HCT116 (cell line): ENCODE measurements at regions not wholly inside any gene's neighbourhood (a gene's known extent, or its start where the extent isn't known, plus 50 kb on each side); places are given as distances from the start of the nearest gene placed in this dataset.

Experiments
- ATAC-seq: fragments of 200-7000 bp; cut with Tn5 transposase; 2 replicates; pipeline ENCODE4 v1.9.1; 2020; ENCODE audit warnings: mild to moderate bottlenecking, moderate library complexity
- BruUV-seq: library from RNA; stranded (reverse); fragments of 400-500 nt; replicated peaks from 2 replicates; lab custom pipeline; 2021; lab: Mats Ljungman, UMichigan
- CTCF ChIA-PET: fragments of 300-600 bp; sonication (Branson Sonifier 250); formaldehyde crosslinking; loops from one replicate; lab custom pipeline; 2021; ENCODE audit warnings: antibody characterized with exemption; lab: Charles Lee
- POLR2A ChIA-PET: fragments of 300-600, 350-600 bp; sonication (Branson Sonifier 250); formaldehyde crosslinking; loops from one replicate; lab custom pipeline; 2021; ENCODE audit warnings: antibody characterized with exemption; lab: Charles Lee
- RAD21 ChIA-PET, 2 experiments: fragments of 300-600 bp; sonication (Branson Sonifier 250); formaldehyde crosslinking; loops; one replicate each; lab custom pipeline; 2023; ENCODE audit warnings: low total read pairs in 2 of 2; ENCODE audit not compliant: uncharacterized antibody in 2 of 2, unreplicated experiment in 2 of 2, low non-redundant PET in 1 of 2; lab: Charles Lee
- DNase-seq: peaks from one replicate; pipeline ENCODE4 v3.0.0-alpha.2; 2010; ENCODE audit warnings: low read depth, low spot score
- H2AFZ ChIP-seq: fragments of 200-600 bp; shearing (Covaris generic), sonication (generic); 2 replicates; pipeline ENCODE4 v1.6.1; 2017; ENCODE audit warnings: low read depth, mixed run types, mixed read lengths, antibody characterized with exemption, low read length; ENCODE audit not compliant: poor library complexity, severe bottlenecking
- H3K27ac ChIP-seq: 2 replicates; pipeline ENCODE4 v1.5.1; 2012; ENCODE audit warnings: low read depth, low read length
- H3K27me3 ChIP-seq: fragments of 200-600 bp; sonication (generic); 2 replicates; pipeline ENCODE4 v1.6.1; 2016; ENCODE audit warnings: mixed run types, low read length, mixed read lengths; ENCODE audit not compliant: insufficient read depth
- H3K36me3 ChIP-seq, 2 experiments: fragments of 200-500 bp in 1 of 2; fragments of 200-600 bp in 1 of 2; sonication (Bioruptor generic) in 1 of 2; sonication (generic) in 1 of 2; 2 replicates each; pipeline versions ENCODE4 v1.5.1 to v1.6.1; 2014 to 2016; ENCODE audit warnings: low read length in 2 of 2, inconsistent platforms in 1 of 2, mixed read lengths in 1 of 2, mixed run types in 1 of 2; ENCODE audit not compliant: insufficient read depth in 2 of 2, control insufficient read depth in 1 of 2
- H3K4me1 ChIP-seq, 2 experiments: fragments of 200-600 bp in 1 of 2; sonication (generic) in 1 of 2; 2 replicates each; pipeline versions ENCODE4 v1.5.1 to v1.6.1; 2012 to 2017; ENCODE audit warnings: low read length in 2 of 2, inconsistent platforms in 1 of 2, mild to moderate bottlenecking in 1 of 2, mixed read lengths in 1 of 2, mixed run types in 1 of 2, moderate library complexity in 1 of 2; ENCODE audit not compliant: insufficient read depth in 2 of 2, control insufficient read depth in 1 of 2
- H3K4me2 ChIP-seq: fragments of 200-600 bp; sonication (generic); 2 replicates; pipeline ENCODE4 v1.6.1; 2017; ENCODE audit warnings: mixed run types, low read length, mixed read lengths
- H3K4me3 ChIP-seq, 2 experiments: fragments of 200-600 bp in 1 of 2; sonication (generic) in 1 of 2; replicated peaks in 1 of 2; 2 replicates each; pipeline ENCODE4 v1.5.1; 2011 to 2016; ENCODE audit warnings: low read length in 2 of 2, control low read depth in 1 of 2, low read depth in 1 of 2, mild to moderate bottlenecking in 1 of 2, mixed read lengths in 1 of 2, mixed run types in 1 of 2
- H3K79me2 ChIP-seq: fragments of 200-600 bp; sonication (generic); 2 replicates; pipeline ENCODE4 v1.6.1; 2017; ENCODE audit warnings: mild to moderate bottlenecking, mixed run types, low read length, moderate library complexity, mixed read lengths; ENCODE audit not compliant: insufficient read depth
- H3K9ac ChIP-seq: fragments of 200-600 bp; sonication (generic); 2 replicates; pipeline ENCODE4 v1.6.1; 2016; ENCODE audit warnings: low read length, mixed read lengths
- H3K9me2 ChIP-seq: fragments of 200-600 bp; sonication (generic), shearing (Covaris generic); 2 replicates; pipeline ENCODE4 v1.6.1; 2017; ENCODE audit warnings: mixed run types, mild to moderate bottlenecking, moderate library complexity; ENCODE audit not compliant: insufficient read depth
- H3K9me3 ChIP-seq, 2 experiments: fragments of 200-500 bp in 1 of 2; fragments of 200-600 bp in 1 of 2; sonication (Bioruptor generic) in 1 of 2; sonication (generic) in 1 of 2; 2 replicates each; pipeline ENCODE4 v1.6.1; 2014 to 2017; ENCODE audit warnings: low read length in 2 of 2, mixed read lengths in 2 of 2, inconsistent platforms in 1 of 2, low read depth in 1 of 2, mild to moderate bottlenecking in 1 of 2, mixed run types in 1 of 2, moderate library complexity in 1 of 2; ENCODE audit not compliant: control insufficient read depth in 1 of 2, insufficient read depth in 1 of 2
- H4K20me1 ChIP-seq: fragments of 200-600 bp; sonication (generic), shearing (Covaris generic); 2 replicates; pipeline ENCODE4 v1.6.1; 2017; ENCODE audit warnings: mixed run types, mild to moderate bottlenecking, moderate library complexity; ENCODE audit not compliant: insufficient read depth
- EGR1 ChIP-seq: IDR thresholded peaks from 2 replicates; pipeline ENCODE4 v1.6.1; 2012; ENCODE audit warnings: low read depth
- EZH2phosphoT487 ChIP-seq: fragments of 200-600 bp; IDR thresholded peaks from 2 replicates; pipeline ENCODE4 v1.6.1; 2018; ENCODE audit warnings: antibody characterized with exemption, borderline replicate concordance
- SP1 ChIP-seq: IDR thresholded peaks from 2 replicates; pipeline ENCODE4 v1.6.1; 2012; ENCODE audit warnings: low read depth
- intact Hi-C: fragments of 100-400 bp; cut with micrococcal nuclease; formaldehyde crosslinking; loops from 2 replicates; pipeline ENCODE4 v1.10.0; 2022
- TF ChIP-seq, protein P1 (sequence below): IDR thresholded peaks from 2 replicates; pipeline ENCODE4 v1.6.1; 2011; ENCODE audit warnings: mild to moderate bottlenecking, low read length, moderate library complexity; ENCODE audit not compliant: insufficient replicate concordance; ENCODE audit errors: extremely low read depth
- TF ChIP-seq, protein P2 (sequence below): IDR thresholded peaks from 2 replicates; pipeline ENCODE4 v1.6.1; 2012; ENCODE audit warnings: low read depth

DNA sequence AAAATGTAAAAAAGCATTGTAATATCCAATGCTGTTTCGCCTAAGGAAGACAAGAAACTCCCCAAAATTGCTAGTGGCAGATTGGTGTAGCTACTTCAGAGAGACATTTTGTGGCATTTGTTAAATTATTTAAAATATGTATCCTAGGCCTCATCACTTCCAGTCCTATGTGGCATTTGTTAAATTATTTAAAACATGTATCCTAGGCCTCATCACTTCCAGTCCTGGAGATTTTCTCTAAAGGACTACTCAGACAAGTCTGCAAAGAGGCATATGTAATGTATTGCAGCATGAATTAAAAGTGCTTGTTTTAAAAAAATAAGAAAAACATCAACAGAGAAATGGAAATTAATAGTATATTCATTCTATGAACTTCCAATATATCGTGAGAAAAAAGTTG, 95.6 kb upstream of the KCTD3 start:
- Histone ChIP-seq H3K27me3 (no peaks in the 10 kb centered on the region), H3K4me3 (no peak overlapping the region), H3K9me2 (no peaks in the 10 kb centered on the region), H4K20me1 (no peaks in the 10 kb centered on the region), H3K4me1 (no peaks in the 10 kb centered on the region), H3K27ac (no peak overlapping the region), H3K9ac (no peak overlapping the region), H3K4me2 (no peak overlapping the region), H3K9me3 (no peaks in the 10 kb centered on the region), H3K36me3 (no peaks in the 10 kb centered on the region), H2AFZ (no peak overlapping the region), H3K79me2 (no peaks in the 10 kb centered on the region)
- CTCF ChIA-PET: no interaction called here
- POLR2A ChIA-PET: no interaction called here
- ATAC-seq: no peak
- no TSS peak for BruUV-seq
- RAD21 ChIA-PET: no interaction called here
- TF ChIP-seq, protein P1, sequence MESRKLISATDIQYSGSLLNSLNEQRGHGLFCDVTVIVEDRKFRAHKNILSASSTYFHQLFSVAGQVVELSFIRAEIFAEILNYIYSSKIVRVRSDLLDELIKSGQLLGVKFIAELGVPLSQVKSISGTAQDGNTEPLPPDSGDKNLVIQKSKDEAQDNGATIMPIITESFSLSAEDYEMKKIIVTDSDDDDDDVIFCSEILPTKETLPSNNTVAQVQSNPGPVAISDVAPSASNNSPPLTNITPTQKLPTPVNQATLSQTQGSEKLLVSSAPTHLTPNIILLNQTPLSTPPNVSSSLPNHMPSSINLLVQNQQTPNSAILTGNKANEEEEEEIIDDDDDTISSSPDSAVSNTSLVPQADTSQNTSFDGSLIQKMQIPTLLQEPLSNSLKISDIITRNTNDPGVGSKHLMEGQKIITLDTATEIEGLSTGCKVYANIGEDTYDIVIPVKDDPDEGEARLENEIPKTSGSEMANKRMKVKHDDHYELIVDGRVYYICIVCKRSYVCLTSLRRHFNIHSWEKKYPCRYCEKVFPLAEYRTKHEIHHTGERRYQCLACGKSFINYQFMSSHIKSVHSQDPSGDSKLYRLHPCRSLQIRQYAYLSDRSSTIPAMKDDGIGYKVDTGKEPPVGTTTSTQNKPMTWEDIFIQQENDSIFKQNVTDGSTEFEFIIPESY: no peak
- TF ChIP-seq EZH2phosphoT487: no peak
- TF ChIP-seq EGR1: no peak
- TF ChIP-seq, protein P2, sequence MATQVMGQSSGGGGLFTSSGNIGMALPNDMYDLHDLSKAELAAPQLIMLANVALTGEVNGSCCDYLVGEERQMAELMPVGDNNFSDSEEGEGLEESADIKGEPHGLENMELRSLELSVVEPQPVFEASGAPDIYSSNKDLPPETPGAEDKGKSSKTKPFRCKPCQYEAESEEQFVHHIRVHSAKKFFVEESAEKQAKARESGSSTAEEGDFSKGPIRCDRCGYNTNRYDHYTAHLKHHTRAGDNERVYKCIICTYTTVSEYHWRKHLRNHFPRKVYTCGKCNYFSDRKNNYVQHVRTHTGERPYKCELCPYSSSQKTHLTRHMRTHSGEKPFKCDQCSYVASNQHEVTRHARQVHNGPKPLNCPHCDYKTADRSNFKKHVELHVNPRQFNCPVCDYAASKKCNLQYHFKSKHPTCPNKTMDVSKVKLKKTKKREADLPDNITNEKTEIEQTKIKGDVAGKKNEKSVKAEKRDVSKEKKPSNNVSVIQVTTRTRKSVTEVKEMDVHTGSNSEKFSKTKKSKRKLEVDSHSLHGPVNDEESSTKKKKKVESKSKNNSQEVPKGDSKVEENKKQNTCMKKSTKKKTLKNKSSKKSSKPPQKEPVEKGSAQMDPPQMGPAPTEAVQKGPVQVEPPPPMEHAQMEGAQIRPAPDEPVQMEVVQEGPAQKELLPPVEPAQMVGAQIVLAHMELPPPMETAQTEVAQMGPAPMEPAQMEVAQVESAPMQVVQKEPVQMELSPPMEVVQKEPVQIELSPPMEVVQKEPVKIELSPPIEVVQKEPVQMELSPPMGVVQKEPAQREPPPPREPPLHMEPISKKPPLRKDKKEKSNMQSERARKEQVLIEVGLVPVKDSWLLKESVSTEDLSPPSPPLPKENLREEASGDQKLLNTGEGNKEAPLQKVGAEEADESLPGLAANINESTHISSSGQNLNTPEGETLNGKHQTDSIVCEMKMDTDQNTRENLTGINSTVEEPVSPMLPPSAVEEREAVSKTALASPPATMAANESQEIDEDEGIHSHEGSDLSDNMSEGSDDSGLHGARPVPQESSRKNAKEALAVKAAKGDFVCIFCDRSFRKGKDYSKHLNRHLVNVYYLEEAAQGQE: no peak
- no peak for TF ChIP-seq SP1
- DNase-seq: no peak
- intact Hi-C loops: no loop called here
